ENCODE measurements at regions not wholly inside any gene's neighbourhood (a gene's known extent, or its start where the extent isn't known, plus 50 kb on each side); places are given as distances from the start of the nearest gene placed in this dataset.

DNA sequence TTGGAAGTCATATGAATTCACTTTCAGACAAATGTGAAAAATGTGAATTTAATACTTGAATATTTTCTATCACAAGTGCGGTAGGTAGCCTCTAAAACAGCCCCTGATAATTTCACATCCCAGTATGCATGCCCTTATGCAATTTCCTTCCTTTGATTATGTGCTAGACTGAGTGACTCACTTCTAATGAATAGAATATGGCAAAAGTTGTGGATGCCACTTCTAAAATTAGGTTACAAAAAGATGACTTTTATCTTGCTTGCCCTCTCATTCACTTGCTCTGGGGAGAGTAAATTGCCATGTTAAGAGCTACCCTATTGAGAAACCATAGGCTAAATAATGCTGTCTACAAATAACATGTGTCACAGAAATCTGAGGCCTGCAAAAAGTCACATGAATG lies 402.5 kb upstream of the PCDH9 start:
- TF ChIP-seq, protein P1, sequence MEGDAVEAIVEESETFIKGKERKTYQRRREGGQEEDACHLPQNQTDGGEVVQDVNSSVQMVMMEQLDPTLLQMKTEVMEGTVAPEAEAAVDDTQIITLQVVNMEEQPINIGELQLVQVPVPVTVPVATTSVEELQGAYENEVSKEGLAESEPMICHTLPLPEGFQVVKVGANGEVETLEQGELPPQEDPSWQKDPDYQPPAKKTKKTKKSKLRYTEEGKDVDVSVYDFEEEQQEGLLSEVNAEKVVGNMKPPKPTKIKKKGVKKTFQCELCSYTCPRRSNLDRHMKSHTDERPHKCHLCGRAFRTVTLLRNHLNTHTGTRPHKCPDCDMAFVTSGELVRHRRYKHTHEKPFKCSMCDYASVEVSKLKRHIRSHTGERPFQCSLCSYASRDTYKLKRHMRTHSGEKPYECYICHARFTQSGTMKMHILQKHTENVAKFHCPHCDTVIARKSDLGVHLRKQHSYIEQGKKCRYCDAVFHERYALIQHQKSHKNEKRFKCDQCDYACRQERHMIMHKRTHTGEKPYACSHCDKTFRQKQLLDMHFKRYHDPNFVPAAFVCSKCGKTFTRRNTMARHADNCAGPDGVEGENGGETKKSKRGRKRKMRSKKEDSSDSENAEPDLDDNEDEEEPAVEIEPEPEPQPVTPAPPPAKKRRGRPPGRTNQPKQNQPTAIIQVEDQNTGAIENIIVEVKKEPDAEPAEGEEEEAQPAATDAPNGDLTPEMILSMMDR (IDR thresholded peaks at IDR 0.05): no peak
- POLR2A ChIA-PET: no interaction called here
- Mint-ChIP-seq H3K27me3 (no peaks in the 10 kb centered on the region), H3K36me3 (ENCODE audit: low read depth) (no peaks in the 10 kb centered on the region), H3K4me1 (no peaks in the 10 kb centered on the region), H3K4me3 (no peak overlapping the region), H3K27ac (no peak overlapping the region), H3K9me3 (peaks cover 8% of the 10 kb centered on the region)
- intact Hi-C loops (cut with micrococcal nuclease): no loop called here
- DNase-seq (no peak), ATAC-seq (ENCODE audit: low read depth) (no peak)
- CTCF ChIA-PET: no interaction called here

DNA sequence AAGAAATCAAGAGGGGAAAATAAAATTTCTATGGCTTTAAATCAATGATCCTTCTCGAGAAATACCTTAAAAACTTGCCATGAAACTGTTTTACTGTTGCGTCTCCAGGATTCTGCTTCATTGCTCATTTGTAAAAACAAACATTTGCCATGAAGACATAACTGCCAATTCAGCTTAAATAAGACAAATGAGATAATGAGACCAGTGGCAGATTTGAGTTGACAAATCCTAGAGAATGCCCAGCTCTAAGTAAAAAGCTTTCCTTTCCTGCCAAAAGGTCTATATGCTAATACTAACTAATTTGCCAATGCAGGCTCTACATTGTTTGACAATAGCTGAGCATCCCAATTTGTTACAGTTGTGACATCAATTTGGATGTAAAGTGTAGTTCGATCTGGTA lies 400.5 kb upstream of the PCDH9 start:
- Mint-ChIP-seq H3K4me3 (no peak overlapping the region), H3K27me3 (no peaks in the 10 kb centered on the region), H3K4me1 (no peaks in the 10 kb centered on the region), H3K9me3 (peaks cover 8% of the 10 kb centered on the region), H3K27ac (no peak overlapping the region), H3K36me3 (ENCODE audit: low read depth) (no peaks in the 10 kb centered on the region)
- POLR2A ChIA-PET: no interaction called here
- TF ChIP-seq, protein P1 (IDR thresholded peaks at IDR 0.05): no peak
- ATAC-seq (ENCODE audit: low read depth): no peak
- no peak for DNase-seq
- intact Hi-C loops (cut with micrococcal nuclease): no loop called here
- CTCF ChIA-PET: no interaction called here

DNA sequence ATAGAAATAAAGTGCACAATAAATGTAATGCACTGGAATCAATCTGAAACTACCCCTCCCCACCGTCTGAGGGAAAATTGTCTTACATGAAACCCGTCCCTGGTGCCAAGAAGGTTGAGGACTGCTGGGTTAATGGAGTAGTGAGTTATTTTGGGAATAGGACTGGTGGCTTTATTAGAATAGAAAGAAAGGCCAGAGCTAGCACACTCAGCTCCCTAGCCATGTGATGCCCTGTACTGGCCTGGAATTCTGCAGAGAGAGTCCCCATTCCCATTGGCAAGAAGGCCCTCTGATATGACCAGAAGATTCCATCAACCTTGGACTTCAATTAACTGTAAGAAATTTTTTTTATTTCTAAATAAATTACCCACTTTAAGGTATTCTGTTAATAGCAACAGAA lies 393.5 kb upstream of the PCDH9 start:
- no peak for ATAC-seq (ENCODE audit: low read depth)

DNA sequence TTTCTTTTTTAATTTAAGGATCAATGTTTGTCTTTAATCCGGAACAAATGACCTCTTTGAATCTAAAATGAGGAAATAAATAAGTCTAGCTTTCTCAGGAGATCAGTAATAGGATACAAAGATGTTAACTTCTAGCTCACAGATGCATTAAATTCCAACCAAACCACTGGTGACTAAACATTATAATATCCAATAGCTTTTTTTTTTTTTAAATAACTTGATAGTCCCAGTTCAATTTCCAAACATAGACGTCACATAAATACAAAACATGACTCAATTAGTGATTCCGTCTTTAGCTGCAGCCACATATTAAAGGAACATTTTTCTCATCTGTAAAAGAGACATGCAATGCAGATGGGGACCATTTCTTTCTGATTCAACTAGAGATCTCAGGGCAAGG lies 390.5 kb upstream of the PCDH9 start:
- CTCF ChIA-PET: no interaction called here
- H3K27me3 Mint-ChIP-seq: no peaks in the 10 kb centered on the region
- no peak for ATAC-seq (ENCODE audit: low read depth)
- DNase-seq: no peak
- POLR2A ChIA-PET: no interaction called here
- no peaks in the 10 kb centered on the region for H3K4me1 Mint-ChIP-seq
- TF ChIP-seq, protein P1 (IDR thresholded peaks at IDR 0.05): no peak
- no peaks in the 10 kb centered on the region for H3K36me3 Mint-ChIP-seq (ENCODE audit: low read depth)
- no peak overlapping the region for H3K4me3 Mint-ChIP-seq
- H3K27ac Mint-ChIP-seq: no peak overlapping the region
- intact Hi-C loops (cut with micrococcal nuclease): no loop called here
- peaks cover 2% of the 10 kb centered on the region for H3K9me3 Mint-ChIP-seq

More for the DNA sequence above, 393.5 kb upstream of the PCDH9 start:
- Mint-ChIP-seq H3K27me3 (no peaks in the 10 kb centered on the region), H3K27ac (no peak overlapping the region), H3K4me3 (no peak overlapping the region), H3K9me3 (peaks cover 3% of the 10 kb centered on the region), H3K36me3 (ENCODE audit: low read depth) (no peaks in the 10 kb centered on the region), H3K4me1 (no peaks in the 10 kb centered on the region)
- ChIA-PET CTCF (no interaction called here), POLR2A (no interaction called here)
- intact Hi-C loops (cut with micrococcal nuclease): no loop called here
- no peak for DNase-seq
- TF ChIP-seq, protein P1 (IDR thresholded peaks at IDR 0.05): no peak

DNA sequence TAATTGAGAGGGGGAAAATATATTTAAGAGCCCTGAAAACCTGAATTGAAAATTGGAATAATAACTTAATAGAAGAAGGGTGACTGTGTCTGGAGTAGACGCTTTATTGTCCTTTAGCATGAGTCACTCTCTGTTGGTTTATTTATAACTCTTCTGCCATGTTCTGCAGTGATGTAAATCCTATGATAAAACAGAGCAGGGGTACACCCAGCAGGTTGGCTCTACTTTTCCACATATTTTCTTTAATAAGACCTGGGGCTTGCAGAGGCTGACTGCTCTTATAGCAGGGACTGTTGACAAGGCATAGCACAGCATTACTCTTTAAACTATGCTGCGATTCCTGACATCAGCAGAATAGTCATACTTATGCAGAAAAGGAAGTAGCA lies 389.9 kb upstream of the PCDH9 start:
- ATAC-seq (ENCODE audit: low read depth) (no peak), DNase-seq (no peak)
- ChIA-PET POLR2A (no interaction called here), CTCF (no interaction called here)
- H3K4me1 Mint-ChIP-seq: no peaks in the 10 kb centered on the region
- TF ChIP-seq, protein P1 (IDR thresholded peaks at IDR 0.05): no peak
- no peak overlapping the region for H3K4me3 Mint-ChIP-seq
- intact Hi-C loops (cut with micrococcal nuclease): no loop called here
- H3K9me3 Mint-ChIP-seq: peaks cover 3% of the 10 kb centered on the region
- H3K27ac Mint-ChIP-seq: no peak overlapping the region
- no peaks in the 10 kb centered on the region for H3K36me3 Mint-ChIP-seq (ENCODE audit: low read depth)
- H3K27me3 Mint-ChIP-seq: no peaks in the 10 kb centered on the region

Data from activated B cell treated with CpG ODN at 0.5 μM for 24 hours (primary cell).